HG03575 (cell line): ENCODE measurements at regions not wholly inside any gene's neighbourhood (a gene's known extent, or its start where the extent isn't known, plus 50 kb on each side); places are given as distances from the start of the nearest gene placed in this dataset.

Source experiments
- ATAC-seq: cut with Tn5 transposase; IDR thresholded peaks from one replicate; pipeline ENCODE4 v1.9.1; 2021; ENCODE audit not compliant: unreplicated experiment, insufficient number of reproducible peaks, low FRiP score; ENCODE audit errors: extremely low read depth

DNA sequence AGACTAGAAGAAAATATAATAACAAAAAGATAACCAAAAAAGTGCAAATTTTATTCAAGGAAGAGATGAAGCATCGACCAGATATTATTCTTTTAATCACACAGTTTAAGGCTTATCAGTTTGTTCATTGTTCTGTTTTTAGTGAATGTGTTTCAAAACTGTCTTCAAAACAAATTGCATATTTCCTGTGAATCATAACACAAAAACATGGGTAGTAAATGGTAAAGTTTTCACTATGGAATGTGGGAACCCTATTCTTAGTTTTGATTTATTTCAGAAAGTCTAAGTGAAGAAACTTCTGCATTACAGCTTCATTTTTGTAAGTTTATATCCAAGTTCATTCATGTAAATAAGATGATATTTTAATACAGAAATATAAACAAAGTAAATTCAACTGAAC lies 207.6 kb upstream of the LUZP2 start:
- no peak for ATAC-seq

- no peak for ATAC-seq
Measured at GRCh38 chr11:24293964-24294363, 202.9 kb upstream of the LUZP2 start.

GRCh38 chr11:24295360-24295759 lies 201.5 kb upstream of the LUZP2 start:
- no peak for ATAC-seq

DNA sequence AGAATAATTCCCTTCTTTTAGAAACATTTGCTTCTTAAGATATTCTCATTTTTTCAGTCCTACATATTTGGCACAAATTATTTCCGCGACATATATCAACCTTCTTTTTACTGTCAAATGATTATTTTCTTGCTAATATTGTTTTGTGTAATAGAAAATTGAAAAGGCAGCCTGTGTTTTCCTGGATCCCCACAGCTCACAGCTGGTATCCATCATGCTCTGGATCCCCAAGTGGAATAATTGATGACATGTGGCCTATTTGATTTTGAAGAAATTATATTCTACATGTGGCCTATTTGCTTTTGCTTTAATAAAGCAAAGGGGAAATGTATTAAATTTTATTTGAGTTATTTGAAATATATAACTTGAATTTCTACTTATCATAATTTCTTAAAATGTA lies 199.4 kb upstream of the LUZP2 start:
- no peak for ATAC-seq

GRCh38 chr11:24298146-24298545 lies 198.7 kb upstream of the LUZP2 start:
- no peak for ATAC-seq

GRCh38 chr11:24311974-24312373 lies 184.9 kb upstream of the LUZP2 start:
- ATAC-seq = no peak

DNA sequence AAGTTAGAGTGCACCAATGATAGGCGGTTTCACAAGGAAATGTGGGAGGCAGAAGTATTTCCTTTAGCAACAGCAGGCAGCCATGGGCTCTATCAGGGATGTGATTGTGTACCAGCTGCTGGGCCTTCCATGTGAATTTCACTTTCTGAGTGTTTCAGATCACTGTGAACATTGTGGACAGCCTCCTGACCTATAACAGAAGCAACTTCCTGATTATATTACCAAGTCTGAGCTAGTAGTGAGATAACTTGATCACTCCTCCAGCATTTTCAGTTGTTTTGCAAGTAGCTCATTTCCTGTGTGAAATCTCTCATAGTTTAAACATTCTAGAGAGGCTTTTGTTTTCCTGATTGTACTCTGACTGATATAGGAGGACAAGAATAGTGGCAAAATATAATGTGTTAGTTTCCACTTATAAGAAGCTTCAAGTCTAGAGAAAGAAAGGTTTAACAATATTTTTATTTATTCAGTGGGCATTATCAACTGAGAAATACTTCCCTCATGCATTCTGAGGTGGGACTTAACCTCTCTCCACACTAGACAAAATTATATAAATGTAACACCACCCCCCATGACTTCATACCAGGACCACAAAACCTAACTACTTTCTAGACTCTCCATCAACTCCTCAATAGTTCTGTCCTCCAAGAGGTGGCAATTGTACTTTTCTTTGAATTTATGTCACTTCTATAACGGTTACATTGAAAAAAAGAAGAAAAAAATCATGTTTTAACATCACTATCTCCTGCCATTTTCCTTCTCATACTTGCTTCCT lies 184.2 kb upstream of the LUZP2 start:
- ATAC-seq = no peak

DNA sequence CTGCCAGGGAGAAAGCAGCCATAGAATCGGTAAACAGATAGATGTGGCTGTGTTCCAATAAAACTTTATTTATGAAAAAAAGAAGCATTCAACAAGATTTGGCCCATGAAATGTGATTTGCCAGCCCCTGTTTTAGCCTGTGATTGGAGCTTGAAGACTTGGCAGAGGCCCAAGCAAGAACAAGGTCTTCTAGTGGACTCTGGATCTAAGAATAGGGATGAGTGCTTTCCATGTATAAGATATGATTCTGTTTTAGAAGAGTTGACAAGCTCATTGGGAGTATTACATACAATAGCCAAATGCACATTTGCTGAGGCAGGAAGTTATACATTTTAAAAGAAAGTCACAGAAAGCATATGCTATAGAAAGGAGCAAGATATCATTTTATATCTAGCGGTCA lies 175.6 kb upstream of the LUZP2 start:
- ATAC-seq = no peak

- no peak for ATAC-seq
Measured at GRCh38 chr11:24324211-24324610, 172.6 kb upstream of the LUZP2 start.

DNA sequence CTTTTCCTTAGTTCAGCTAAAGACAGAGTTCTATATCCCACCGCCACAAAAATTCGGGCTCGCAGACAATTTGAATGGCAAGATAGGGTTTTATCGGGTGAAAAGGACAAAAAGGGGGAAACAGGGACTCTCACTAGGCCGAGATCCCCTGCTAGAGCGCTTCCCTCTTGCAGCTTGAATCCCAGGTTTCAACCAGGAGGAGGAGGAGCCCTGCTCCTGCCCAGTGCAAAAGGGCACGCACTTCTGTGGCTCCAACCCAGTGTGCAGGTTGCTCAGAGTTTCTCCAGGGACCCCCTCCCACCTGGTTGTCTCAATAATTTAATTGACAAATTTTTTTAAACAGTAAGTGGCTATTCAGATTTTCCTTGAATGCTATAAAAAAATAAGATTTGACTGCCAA lies 152.6 kb upstream of the LUZP2 start:
- ATAC-seq = no peak

- ATAC-seq = no peak
Measured at GRCh38 chr11:24348908-24349307, 147.9 kb upstream of the LUZP2 start.

- ATAC-seq = no peak
Measured at GRCh38 chr11:24351179-24351578, 145.7 kb upstream of the LUZP2 start.

DNA sequence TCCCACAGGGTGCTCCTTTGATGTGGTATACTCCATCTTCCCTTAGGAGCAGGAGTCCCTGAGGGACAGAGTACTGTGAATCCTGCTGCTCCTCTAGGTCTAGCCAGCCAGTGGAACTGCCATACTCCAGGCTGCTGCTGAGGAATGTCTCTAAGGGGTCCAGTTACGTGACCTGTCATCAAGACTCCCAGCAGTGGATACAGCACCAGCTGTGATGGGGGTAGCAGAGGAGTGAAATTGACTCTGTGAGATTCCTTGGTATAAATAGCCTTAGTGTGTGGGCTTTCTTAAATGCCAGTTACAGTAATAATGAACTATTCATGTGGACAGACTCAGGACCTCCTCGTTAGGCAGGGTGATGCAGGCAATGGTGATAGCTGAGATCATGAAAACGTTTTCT lies 140.4 kb upstream of the LUZP2 start:
- ATAC-seq = no peak

- no peak for ATAC-seq
Measured at GRCh38 chr11:24357620-24358410, 139.0 kb upstream of the LUZP2 start.

DNA sequence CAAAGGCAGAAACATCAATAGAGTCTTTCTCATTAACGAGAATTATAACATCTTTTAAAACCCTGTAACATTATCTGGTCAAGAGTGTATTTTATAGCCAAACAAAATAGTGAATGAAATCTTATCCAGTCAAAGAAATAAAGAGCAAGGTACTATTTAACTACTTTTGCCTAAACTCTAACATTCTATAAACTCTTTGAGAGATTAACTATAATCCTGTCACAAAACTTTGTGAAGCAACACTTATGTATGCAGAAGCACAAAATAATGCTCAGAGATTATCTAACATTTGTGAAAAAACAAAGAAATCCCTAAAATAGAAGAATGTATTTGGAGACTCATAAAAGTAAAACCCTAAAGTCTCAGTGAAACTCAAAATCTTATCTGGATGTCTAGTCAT lies 124.4 kb upstream of the LUZP2 start:
- ATAC-seq = no peak

GRCh38 chr11:24373516-24373915 lies 123.3 kb upstream of the LUZP2 start:
- ATAC-seq = no peak

DNA sequence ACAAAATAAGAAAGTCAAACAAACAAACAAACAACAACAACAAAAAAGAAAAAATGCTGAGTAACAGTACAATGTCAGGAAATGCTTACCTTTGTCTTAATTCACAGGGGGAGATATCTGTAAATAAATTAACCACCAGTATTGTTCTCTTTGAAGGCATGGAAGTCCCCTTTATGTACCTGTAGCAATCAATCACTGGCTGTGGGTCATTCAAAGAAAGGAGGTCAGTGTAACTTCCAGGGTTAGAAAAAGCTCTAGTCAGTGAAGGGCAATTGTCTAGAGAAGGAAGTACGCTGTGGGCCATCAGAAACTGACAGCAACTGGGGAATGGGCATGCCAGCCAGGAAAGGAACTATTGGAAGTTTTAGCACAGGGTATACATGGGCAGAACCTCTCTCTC lies 121.5 kb upstream of the LUZP2 start:
- ATAC-seq = no peak

- ATAC-seq = no peak
Measured at GRCh38 chr11:24375931-24376330, 120.9 kb upstream of the LUZP2 start.

- ATAC-seq = no peak
Measured at GRCh38 chr11:24383137-24383536, 113.7 kb upstream of the LUZP2 start.

DNA sequence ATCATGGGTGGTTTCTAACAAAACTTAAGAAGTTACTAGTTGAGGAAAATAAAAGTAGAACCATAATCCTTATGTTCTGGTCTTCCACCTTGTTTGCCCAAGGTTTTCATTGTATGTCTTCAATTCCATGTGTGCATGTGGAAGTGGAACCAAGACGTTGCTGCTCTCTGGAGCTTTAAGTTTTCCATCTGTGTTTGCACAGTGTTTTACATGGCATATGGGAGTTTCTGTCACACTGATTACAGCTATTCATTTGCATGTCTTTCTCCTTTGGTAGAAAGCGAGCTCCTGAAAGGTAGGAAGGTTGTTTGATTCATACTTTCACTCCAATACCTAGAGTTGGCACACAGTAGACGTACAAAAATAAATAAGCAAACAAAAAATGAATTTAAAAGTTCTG lies 112.6 kb upstream of the LUZP2 start:
- no peak for ATAC-seq
